Upper lobe of left lung (tissue), 4 donors: ENCODE measurements at regions not wholly inside any gene's neighbourhood (a gene's known extent, or its start where the extent isn't known, plus 50 kb on each side); places are given as distances from the start of the nearest gene placed in this dataset.

Experiments used
- EP300 ChIP-seq, 4 donors: sonication (generic); formaldehyde crosslinking; IDR thresholded peaks; one replicate each; pipeline ENCODE4 v1.5.1; 2017; ENCODE audit warnings: antibody characterized with exemption in 4 of 4, control low read depth in 2 of 4
- POLR2A ChIP-seq, 4 donors: fragments of 450-650 bp; IDR thresholded peaks; one replicate each; pipeline ENCODE4 v1.5.1; 2016 to 2017; ENCODE audit warnings: antibody characterized with exemption in 4 of 4, mild to moderate bottlenecking in 2 of 4
- POLR2AphosphoS5 ChIP-seq, 2 donors: sonication (generic); formaldehyde crosslinking; IDR thresholded peaks; one replicate each; pipeline ENCODE4 v1.5.1; 2017; ENCODE audit warnings: antibody characterized with exemption in 2 of 2
- TF ChIP-seq, protein P1 (sequence below), 6 experiments: fragments of 450-650 bp in 4 of 6; fragments of 200-600 bp in 2 of 6; sonication (generic) in 2 of 6; IDR thresholded peaks; one replicate each; pipeline ENCODE4 v1.5.1; 2016 to 2019; ENCODE audit warnings: antibody characterized with exemption in 6 of 6

DNA sequence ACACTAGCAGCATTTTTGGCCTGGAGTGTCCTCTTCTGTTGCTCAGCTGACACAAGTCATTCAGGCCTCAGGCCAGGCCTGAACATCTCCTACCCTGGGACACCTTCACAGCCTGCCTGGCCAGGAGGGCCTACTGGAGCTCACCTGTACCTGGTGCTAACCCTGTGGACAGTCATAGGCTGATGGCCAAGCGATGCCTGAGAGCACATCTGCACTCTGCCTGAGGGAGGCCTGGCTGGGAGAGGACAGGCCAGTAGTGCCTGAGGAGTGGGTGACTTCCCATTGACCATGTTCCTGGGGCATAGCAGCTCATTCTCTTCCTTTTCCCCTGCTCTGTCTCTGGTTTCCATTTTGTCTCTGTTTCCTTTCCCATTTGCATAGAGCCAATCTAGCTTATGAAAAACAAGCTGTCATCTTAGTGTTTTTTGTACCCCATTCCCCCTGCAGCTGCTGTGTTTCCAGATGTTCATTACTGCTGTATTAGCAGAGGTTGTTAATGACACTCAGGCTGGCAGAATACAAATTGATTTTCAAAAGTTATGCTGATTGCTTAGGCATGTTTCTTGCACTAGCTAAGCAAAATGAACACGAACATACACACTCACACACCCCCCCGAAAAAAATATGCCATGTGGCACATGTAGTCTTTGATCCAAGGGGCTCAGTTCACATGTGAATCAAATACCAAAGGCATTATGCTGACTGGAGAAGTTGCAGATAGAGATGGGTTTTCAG is 149.7 kb upstream of the HS6ST1 start:
- TF ChIP-seq POLR2A (IDR thresholded peaks at IDR 0.05) (no peak), EP300 (IDR thresholded peaks at IDR 0.05) (no peak), POLR2AphosphoS5 (IDR thresholded peaks at IDR 0.05) (no peak)
- TF ChIP-seq, protein P1, sequence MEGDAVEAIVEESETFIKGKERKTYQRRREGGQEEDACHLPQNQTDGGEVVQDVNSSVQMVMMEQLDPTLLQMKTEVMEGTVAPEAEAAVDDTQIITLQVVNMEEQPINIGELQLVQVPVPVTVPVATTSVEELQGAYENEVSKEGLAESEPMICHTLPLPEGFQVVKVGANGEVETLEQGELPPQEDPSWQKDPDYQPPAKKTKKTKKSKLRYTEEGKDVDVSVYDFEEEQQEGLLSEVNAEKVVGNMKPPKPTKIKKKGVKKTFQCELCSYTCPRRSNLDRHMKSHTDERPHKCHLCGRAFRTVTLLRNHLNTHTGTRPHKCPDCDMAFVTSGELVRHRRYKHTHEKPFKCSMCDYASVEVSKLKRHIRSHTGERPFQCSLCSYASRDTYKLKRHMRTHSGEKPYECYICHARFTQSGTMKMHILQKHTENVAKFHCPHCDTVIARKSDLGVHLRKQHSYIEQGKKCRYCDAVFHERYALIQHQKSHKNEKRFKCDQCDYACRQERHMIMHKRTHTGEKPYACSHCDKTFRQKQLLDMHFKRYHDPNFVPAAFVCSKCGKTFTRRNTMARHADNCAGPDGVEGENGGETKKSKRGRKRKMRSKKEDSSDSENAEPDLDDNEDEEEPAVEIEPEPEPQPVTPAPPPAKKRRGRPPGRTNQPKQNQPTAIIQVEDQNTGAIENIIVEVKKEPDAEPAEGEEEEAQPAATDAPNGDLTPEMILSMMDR (IDR thresholded peaks at IDR 0.05), result no peak
